ENCODE measurements at regions not wholly inside any gene's neighbourhood (a gene's known extent, or its start where the extent isn't known, plus 50 kb on each side); places are given as distances from the start of the nearest gene placed in this dataset.
"Not testable (repeated sequence)": the region's sequence is repeated elsewhere in the genome, so short reads cannot be mapped to it uniquely, and the experiment has no call there.

- Histone ChIP-seq H3K4me1 (ENCODE audit: control insufficient read depth in 2 of 2, insufficient read depth in 2 of 2, low read length in 2 of 2) (no peaks in the 10 kb centered on the region), H3K9me3 (ENCODE audit: control insufficient read depth in 2 of 2, low read length in 2 of 2) (no peaks in the 10 kb centered on the region), H3K4me3 (ENCODE audit: low read length in 2 of 2) (no peak overlapping the region), H3K36me3 (ENCODE audit: control insufficient read depth in 2 of 2, insufficient read depth in 2 of 2, low read length in 2 of 2) (no peaks in the 10 kb centered on the region), H3K27me3 (ENCODE audit: control insufficient read depth in 2 of 2, insufficient read depth in 2 of 2, low read length in 2 of 2) (no peaks in the 10 kb centered on the region), H3K27ac (ENCODE audit: low read depth in 2 of 2, low read length in 2 of 2) (no peak overlapping the region), H3K9ac (ENCODE audit: low read depth in 1 of 2, low read length in 2 of 2) (no peak overlapping the region)
Measured at GRCh38 chr5:25439025-25439424, 794.2 kb upstream of the CDH10 start.

GRCh38 chr5:25438375-25438774, 793.6 kb upstream of the CDH10 start:
- H3K36me3 ChIP-seq (ENCODE audit: control insufficient read depth in 2 of 2, insufficient read depth in 2 of 2, low read length in 2 of 2); H3K27me3 ChIP-seq (ENCODE audit: control insufficient read depth in 2 of 2, insufficient read depth in 2 of 2, low read length in 2 of 2): not testable (repeated sequence)

DNA sequence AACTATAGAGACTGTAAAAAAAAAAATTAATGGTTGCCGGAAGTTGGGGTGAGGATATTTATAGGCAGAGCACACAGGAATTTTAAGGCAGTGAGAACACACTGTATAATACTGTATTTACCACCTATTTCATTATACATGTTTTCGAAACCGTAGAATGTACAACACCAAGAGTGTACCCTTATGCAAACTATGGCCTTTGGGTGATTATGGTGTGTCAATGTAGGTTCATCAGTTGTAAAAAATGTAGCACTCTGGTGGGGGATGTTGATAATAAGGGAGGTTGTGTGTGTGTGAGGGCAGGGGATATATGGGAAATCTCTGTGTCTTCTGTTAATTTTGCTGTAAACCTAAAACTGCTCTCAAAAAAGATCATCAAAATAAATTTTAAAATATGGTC, 791.7 kb upstream of the CDH10 start:
- Histone ChIP-seq H3K9me3 (ENCODE audit: control insufficient read depth in 2 of 2, low read length in 2 of 2) (no peaks in the 10 kb centered on the region), H3K36me3 (ENCODE audit: control insufficient read depth in 2 of 2, insufficient read depth in 2 of 2, low read length in 2 of 2) (no peaks in the 10 kb centered on the region), H3K4me1 (ENCODE audit: control insufficient read depth in 2 of 2, insufficient read depth in 2 of 2, low read length in 2 of 2) (no peaks in the 10 kb centered on the region), H3K27ac (ENCODE audit: low read depth in 2 of 2, low read length in 2 of 2) (no peak overlapping the region), H3K27me3 (ENCODE audit: control insufficient read depth in 2 of 2, insufficient read depth in 2 of 2, low read length in 2 of 2) (no peaks in the 10 kb centered on the region), H3K9ac (ENCODE audit: low read depth in 1 of 2, low read length in 2 of 2) (no peak overlapping the region), H3K4me3 (ENCODE audit: low read length in 2 of 2) (no peak overlapping the region)

More at GRCh38 chr5:25438375-25438774, 793.6 kb upstream of the CDH10 start:
- not testable (repeated sequence) for H3K27ac ChIP-seq (ENCODE audit: low read depth in 2 of 2, low read length in 2 of 2); H3K9ac ChIP-seq (ENCODE audit: low read depth in 1 of 2, low read length in 2 of 2); H3K9me3 ChIP-seq (ENCODE audit: control insufficient read depth in 2 of 2, low read length in 2 of 2); H3K4me1 ChIP-seq (ENCODE audit: control insufficient read depth in 2 of 2, insufficient read depth in 2 of 2, low read length in 2 of 2); H3K4me3 ChIP-seq (ENCODE audit: low read length in 2 of 2)

DNA sequence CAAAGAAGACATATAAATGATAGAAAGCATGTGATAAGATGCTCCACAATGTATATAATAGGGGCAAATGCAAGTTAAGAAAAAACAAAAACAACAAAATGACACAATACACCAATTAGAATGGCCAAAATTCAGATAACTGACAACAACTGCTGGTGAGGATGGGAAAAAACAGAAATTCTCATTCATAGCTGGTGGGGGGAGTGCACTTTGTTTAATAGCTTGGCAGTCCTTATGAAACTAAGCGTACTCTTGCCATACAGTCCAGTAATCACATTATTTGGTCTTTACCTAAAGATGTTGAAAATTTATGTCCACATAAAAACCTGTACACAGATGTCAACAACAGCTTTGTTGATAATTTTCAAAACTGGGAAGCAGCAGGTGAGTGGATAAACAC, 791.1 kb upstream of the CDH10 start:
- no peaks in the 10 kb centered on the region for H3K36me3 ChIP-seq (ENCODE audit: control insufficient read depth in 2 of 2, insufficient read depth in 2 of 2, low read length in 2 of 2)
- H3K27ac ChIP-seq (ENCODE audit: low read depth in 2 of 2, low read length in 2 of 2) = no peak overlapping the region
- H3K9me3 ChIP-seq (ENCODE audit: control insufficient read depth in 2 of 2, low read length in 2 of 2) = no peaks in the 10 kb centered on the region
- no peaks in the 10 kb centered on the region for H3K4me1 ChIP-seq (ENCODE audit: control insufficient read depth in 2 of 2, insufficient read depth in 2 of 2, low read length in 2 of 2)
- H3K9ac ChIP-seq (ENCODE audit: low read depth in 1 of 2, low read length in 2 of 2) = no peak overlapping the region
- no peak overlapping the region for H3K4me3 ChIP-seq (ENCODE audit: low read length in 2 of 2)
- no peaks in the 10 kb centered on the region for H3K27me3 ChIP-seq (ENCODE audit: control insufficient read depth in 2 of 2, insufficient read depth in 2 of 2, low read length in 2 of 2)

DNA sequence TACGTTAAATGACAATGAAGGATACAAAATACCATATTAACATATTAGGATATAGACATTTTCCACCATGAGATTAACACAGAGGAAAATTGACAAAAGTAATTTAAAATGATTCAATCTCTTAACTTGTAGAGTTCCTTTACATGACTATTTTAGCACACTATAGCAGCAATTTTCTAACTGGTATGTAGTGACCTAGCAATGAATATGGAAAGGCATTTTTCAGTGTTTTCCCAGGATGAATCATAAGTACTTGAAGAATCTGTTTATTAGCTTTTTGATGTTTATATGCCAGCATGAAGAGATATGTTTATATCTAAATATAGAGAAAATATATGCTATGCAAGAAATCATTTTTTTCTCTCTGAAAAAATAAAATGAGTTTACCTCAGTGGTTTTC, 782.5 kb upstream of the CDH10 start:
- Histone ChIP-seq H3K36me3 (ENCODE audit: control insufficient read depth in 2 of 2, insufficient read depth in 2 of 2, low read length in 2 of 2) (no peaks in the 10 kb centered on the region), H3K27ac (ENCODE audit: low read depth in 2 of 2, low read length in 2 of 2) (no peak overlapping the region), H3K9me3 (ENCODE audit: control insufficient read depth in 2 of 2, low read length in 2 of 2) (no peaks in the 10 kb centered on the region), H3K27me3 (ENCODE audit: control insufficient read depth in 2 of 2, insufficient read depth in 2 of 2, low read length in 2 of 2) (no peaks in the 10 kb centered on the region), H3K9ac (ENCODE audit: low read depth in 1 of 2, low read length in 2 of 2) (no peak overlapping the region), H3K4me1 (ENCODE audit: control insufficient read depth in 2 of 2, insufficient read depth in 2 of 2, low read length in 2 of 2) (no peaks in the 10 kb centered on the region), H3K4me3 (ENCODE audit: low read length in 2 of 2) (no peak overlapping the region)

- Histone ChIP-seq H3K9me3 (ENCODE audit: control insufficient read depth in 2 of 2, low read length in 2 of 2) (no peaks in the 10 kb centered on the region), H3K36me3 (ENCODE audit: control insufficient read depth in 2 of 2, insufficient read depth in 2 of 2, low read length in 2 of 2) (no peaks in the 10 kb centered on the region), H3K27me3 (ENCODE audit: control insufficient read depth in 2 of 2, insufficient read depth in 2 of 2, low read length in 2 of 2) (no peaks in the 10 kb centered on the region), H3K9ac (ENCODE audit: low read depth in 1 of 2, low read length in 2 of 2) (no peak overlapping the region), H3K4me1 (ENCODE audit: control insufficient read depth in 2 of 2, insufficient read depth in 2 of 2, low read length in 2 of 2) (no peaks in the 10 kb centered on the region), H3K4me3 (ENCODE audit: low read length in 2 of 2) (no peak overlapping the region), H3K27ac (ENCODE audit: low read depth in 2 of 2, low read length in 2 of 2) (no peak overlapping the region)
Measured at GRCh38 chr5:25423271-25423670, 778.5 kb upstream of the CDH10 start.

- no peak overlapping the region for H3K9ac ChIP-seq (ENCODE audit: low read depth in 1 of 2, low read length in 2 of 2)
- no peaks in the 10 kb centered on the region for H3K4me1 ChIP-seq (ENCODE audit: control insufficient read depth in 2 of 2, insufficient read depth in 2 of 2, low read length in 2 of 2)
- peaks cover 0 to 4% of the 10 kb centered on the region in 2 donors for H3K9me3 ChIP-seq (ENCODE audit: control insufficient read depth in 2 of 2, low read length in 2 of 2)
- H3K36me3 ChIP-seq (ENCODE audit: control insufficient read depth in 2 of 2, insufficient read depth in 2 of 2, low read length in 2 of 2) = no peaks in the 10 kb centered on the region
- no peak overlapping the region for H3K27ac ChIP-seq (ENCODE audit: low read depth in 2 of 2, low read length in 2 of 2)
- no peak overlapping the region for H3K4me3 ChIP-seq (ENCODE audit: low read length in 2 of 2)
- no peaks in the 10 kb centered on the region for H3K27me3 ChIP-seq (ENCODE audit: control insufficient read depth in 2 of 2, insufficient read depth in 2 of 2, low read length in 2 of 2)
Measured at GRCh38 chr5:25419684-25420083, 774.9 kb upstream of the CDH10 start.

DNA sequence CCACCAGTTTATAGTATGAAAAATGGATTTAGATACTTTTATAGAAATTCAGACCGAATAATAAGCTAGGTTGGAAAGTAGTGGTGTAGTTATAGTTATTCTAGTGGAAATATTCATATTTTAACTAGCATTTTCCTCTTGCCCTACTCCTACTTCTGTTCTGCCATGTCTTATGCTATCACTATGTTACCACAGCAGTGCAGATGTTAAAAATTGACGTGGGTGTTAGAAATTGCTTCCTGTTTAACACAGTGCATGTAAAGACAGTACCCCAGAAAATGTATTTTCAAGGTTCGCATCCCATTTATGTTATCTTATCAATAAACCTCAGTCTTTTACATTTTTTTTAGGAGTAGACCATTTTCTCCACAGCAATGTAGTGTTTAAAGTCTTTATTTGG, 774.2 kb upstream of the CDH10 start:
- Histone ChIP-seq H3K9ac (ENCODE audit: low read depth in 1 of 2, low read length in 2 of 2) (no peak overlapping the region), H3K27me3 (ENCODE audit: control insufficient read depth in 2 of 2, insufficient read depth in 2 of 2, low read length in 2 of 2) (no peaks in the 10 kb centered on the region), H3K36me3 (ENCODE audit: control insufficient read depth in 2 of 2, insufficient read depth in 2 of 2, low read length in 2 of 2) (no peaks in the 10 kb centered on the region), H3K4me3 (ENCODE audit: low read length in 2 of 2) (no peak overlapping the region), H3K27ac (ENCODE audit: low read depth in 2 of 2, low read length in 2 of 2) (no peak overlapping the region), H3K9me3 (ENCODE audit: control insufficient read depth in 2 of 2, low read length in 2 of 2) (peaks cover 0 to 4% of the 10 kb centered on the region in 2 donors), H3K4me1 (ENCODE audit: control insufficient read depth in 2 of 2, insufficient read depth in 2 of 2, low read length in 2 of 2) (no peaks in the 10 kb centered on the region)

GRCh38 chr5:25418319-25418859, 773.6 kb upstream of the CDH10 start:
- Histone ChIP-seq H3K9ac (ENCODE audit: low read depth in 1 of 2, low read length in 2 of 2) (no peak overlapping the region), H3K4me3 (ENCODE audit: low read length in 2 of 2) (no peak overlapping the region)

DNA sequence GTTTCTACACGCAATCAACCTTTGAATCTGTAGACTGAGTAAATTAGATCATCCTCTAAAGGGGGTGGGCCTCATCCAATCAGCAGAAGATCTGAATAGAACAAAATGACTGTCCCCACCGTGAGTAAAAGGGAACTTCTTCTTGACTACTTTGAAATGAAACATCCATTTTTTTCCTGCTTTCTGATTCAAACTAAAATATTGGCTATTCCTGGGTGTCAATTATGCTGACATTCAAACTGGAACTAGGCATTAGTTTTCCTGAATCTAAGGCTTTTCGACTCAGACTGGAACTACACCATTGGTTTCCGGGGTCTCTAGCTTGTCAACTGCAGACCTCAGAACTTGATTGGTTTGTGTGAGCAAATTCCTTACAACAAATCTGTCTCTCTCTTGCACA, 772.2 kb upstream of the CDH10 start:
- no peaks in the 10 kb centered on the region for H3K36me3 ChIP-seq (ENCODE audit: control insufficient read depth in 2 of 2, insufficient read depth in 2 of 2, low read length in 2 of 2)
- H3K27ac ChIP-seq (ENCODE audit: low read depth in 2 of 2, low read length in 2 of 2) = no peak overlapping the region
- H3K4me1 ChIP-seq (ENCODE audit: control insufficient read depth in 2 of 2, insufficient read depth in 2 of 2, low read length in 2 of 2) = no peaks in the 10 kb centered on the region
- H3K9ac ChIP-seq (ENCODE audit: low read depth in 1 of 2, low read length in 2 of 2) = peak overlapping the region in 1 of 2 donors; percentile 28
- peaks cover 0 to 4% of the 10 kb centered on the region in 2 donors for H3K9me3 ChIP-seq (ENCODE audit: control insufficient read depth in 2 of 2, low read length in 2 of 2)
- H3K4me3 ChIP-seq (ENCODE audit: low read length in 2 of 2) = no peak overlapping the region
- no peaks in the 10 kb centered on the region for H3K27me3 ChIP-seq (ENCODE audit: control insufficient read depth in 2 of 2, insufficient read depth in 2 of 2, low read length in 2 of 2)

More at GRCh38 chr5:25418319-25418859, 773.6 kb upstream of the CDH10 start:
- Histone ChIP-seq H3K27ac (ENCODE audit: low read depth in 2 of 2, low read length in 2 of 2) (no peak overlapping the region), H3K36me3 (ENCODE audit: control insufficient read depth in 2 of 2, insufficient read depth in 2 of 2, low read length in 2 of 2) (no peaks in the 10 kb centered on the region), H3K4me1 (ENCODE audit: control insufficient read depth in 2 of 2, insufficient read depth in 2 of 2, low read length in 2 of 2) (no peaks in the 10 kb centered on the region), H3K9me3 (ENCODE audit: control insufficient read depth in 2 of 2, low read length in 2 of 2) (peaks cover 0 to 4% of the 10 kb centered on the region in 2 donors), H3K27me3 (ENCODE audit: control insufficient read depth in 2 of 2, insufficient read depth in 2 of 2, low read length in 2 of 2) (no peaks in the 10 kb centered on the region)

- Histone ChIP-seq H3K4me3 (ENCODE audit: low read length in 2 of 2) (no peak overlapping the region), H3K4me1 (ENCODE audit: control insufficient read depth in 2 of 2, insufficient read depth in 2 of 2, low read length in 2 of 2) (no peaks in the 10 kb centered on the region), H3K9me3 (ENCODE audit: control insufficient read depth in 2 of 2, low read length in 2 of 2) (peaks cover 0 to 4% of the 10 kb centered on the region in 2 donors), H3K27me3 (ENCODE audit: control insufficient read depth in 2 of 2, insufficient read depth in 2 of 2, low read length in 2 of 2) (no peaks in the 10 kb centered on the region), H3K27ac (ENCODE audit: low read depth in 2 of 2, low read length in 2 of 2) (no peak overlapping the region), H3K9ac (ENCODE audit: low read depth in 1 of 2, low read length in 2 of 2) (no peak overlapping the region), H3K36me3 (ENCODE audit: control insufficient read depth in 2 of 2, insufficient read depth in 2 of 2, low read length in 2 of 2) (no peaks in the 10 kb centered on the region)
Measured at GRCh38 chr5:25415970-25416369, 771.2 kb upstream of the CDH10 start.
